DND-41 (cell line): ENCODE measurements at regions not wholly inside any gene's neighbourhood (a gene's known extent, or its start where the extent isn't known, plus 50 kb on each side); places are given as distances from the start of the nearest gene placed in this dataset.

Source experiments
- ATAC-seq: fragments of 200-7000 bp; cut with Tn5 transposase; 3 replicates; pipeline ENCODE4 v1.9.1; 2021; ENCODE audit warnings: low read depth; ENCODE audit not compliant: insufficient read depth
- DNase-seq: peaks from one replicate; pipeline ENCODE4 v3.0.0-alpha.2; 2020
- H2AFZ ChIP-seq: 2 replicates; pipeline ENCODE4 v1.6.0; 2012; ENCODE audit warnings: low read depth, low read length
- H3K27ac ChIP-seq: 2 replicates; pipeline ENCODE4 v1.5.1; 2012; ENCODE audit warnings: low read length, inconsistent platforms
- H3K27me3 ChIP-seq: fragments of 200-600 bp; sonication (generic); 2 replicates; pipeline ENCODE4 v1.6.0; 2012; ENCODE audit warnings: low read length, mild to moderate bottlenecking, inconsistent platforms; ENCODE audit not compliant: insufficient read depth, poor library complexity
- H3K36me3 ChIP-seq: 2 replicates; pipeline ENCODE4 v1.5.1; 2012; ENCODE audit warnings: low read length, inconsistent platforms; ENCODE audit not compliant: insufficient read depth
- H3K4me1 ChIP-seq: 2 replicates; pipeline ENCODE4 v1.5.1; 2012; ENCODE audit warnings: mild to moderate bottlenecking, low read length; ENCODE audit not compliant: insufficient read depth
- H3K4me2 ChIP-seq: 2 replicates; pipeline ENCODE4 v1.6.0; 2012; ENCODE audit warnings: mild to moderate bottlenecking, moderate library complexity, low read length, inconsistent platforms; ENCODE audit not compliant: insufficient read depth
- H3K4me3 ChIP-seq, 2 experiments: fragments of 200-600 bp in 1 of 2; shearing (Covaris generic) in 1 of 2; 2 replicates each; pipeline ENCODE4 v1.5.1; 2012 to 2016; ENCODE audit warnings: inconsistent platforms in 2 of 2, low read length in 2 of 2, mild to moderate bottlenecking in 2 of 2, low read depth in 1 of 2, moderate library complexity in 1 of 2
- H3K79me2 ChIP-seq: 2 replicates; pipeline ENCODE4 v1.6.0; 2012; ENCODE audit warnings: low read length, inconsistent platforms; ENCODE audit not compliant: insufficient read depth
- H3K9ac ChIP-seq: 2 replicates; pipeline ENCODE4 v1.6.0; 2012; ENCODE audit warnings: low read depth, mild to moderate bottlenecking, inconsistent platforms, low read length, moderate library complexity
- H3K9me3 ChIP-seq: 2 replicates; pipeline ENCODE4 v1.5.1; 2012; ENCODE audit warnings: low read length, moderate library complexity, mild to moderate bottlenecking, inconsistent platforms; ENCODE audit not compliant: insufficient read depth, severe bottlenecking
- H4K20me1 ChIP-seq: 2 replicates; pipeline ENCODE4 v1.6.0; 2012; ENCODE audit warnings: low read length; ENCODE audit not compliant: insufficient read depth
- CTCF ChIP-seq: IDR thresholded peaks from 2 replicates; pipeline ENCODE4 v1.5.1; 2012; ENCODE audit warnings: borderline replicate concordance, low read length, moderate library complexity, mild to moderate bottlenecking; ENCODE audit not compliant: poor library complexity, severe bottlenecking; ENCODE audit errors: extremely low read depth
- EZH2 ChIP-seq: IDR thresholded peaks from 3 replicates; pipeline ENCODE4 v1.6.1; 2012; ENCODE audit warnings: borderline replicate concordance, low read depth, mild to moderate bottlenecking, moderate library complexity, low read length, inconsistent platforms; ENCODE audit not compliant: severe bottlenecking

GRCh38 chr2:235200216-235200615 lies 248.4 kb downstream of the SH3BP4 start:
- ATAC-seq (no peak), DNase-seq (no peak)
- H3K27ac ChIP-seq, result no peak overlapping the region
- peaks cover 6% of the 10 kb centered on the region for H3K27me3 ChIP-seq
- H3K79me2 ChIP-seq, result no peaks in the 10 kb centered on the region
- H3K9ac ChIP-seq, result no peak overlapping the region
- no peaks in the 10 kb centered on the region for H3K4me1 ChIP-seq
- H3K9me3 ChIP-seq, result no peaks in the 10 kb centered on the region
- no peak for TF ChIP-seq CTCF
- no peak for TF ChIP-seq EZH2
- no peak overlapping the region for H3K4me3 ChIP-seq
- no peak overlapping the region for H3K4me2 ChIP-seq
- no peaks in the 10 kb centered on the region for H4K20me1 ChIP-seq
- no peak overlapping the region for H2AFZ ChIP-seq
- no peaks in the 10 kb centered on the region for H3K36me3 ChIP-seq

GRCh38 chr2:235201756-235202155 lies 249.9 kb downstream of the SH3BP4 start:
- no peak for DNase-seq
- H3K4me1 ChIP-seq, result no peaks in the 10 kb centered on the region
- H3K79me2 ChIP-seq, result no peaks in the 10 kb centered on the region
- no peak overlapping the region for H2AFZ ChIP-seq
- H4K20me1 ChIP-seq, result no peaks in the 10 kb centered on the region
- no peak overlapping the region for H3K4me3 ChIP-seq
- H3K36me3 ChIP-seq, result no peaks in the 10 kb centered on the region
- no peaks in the 10 kb centered on the region for H3K9me3 ChIP-seq
- H3K27ac ChIP-seq, result no peak overlapping the region
- ATAC-seq, result no peak
- no peak overlapping the region for H3K9ac ChIP-seq
- H3K4me2 ChIP-seq, result no peak overlapping the region
- peaks cover 6% of the 10 kb centered on the region for H3K27me3 ChIP-seq
- TF ChIP-seq EZH2, result no peak
- no peak for TF ChIP-seq CTCF

- no peak overlapping the region for H3K4me2 ChIP-seq
- TF ChIP-seq CTCF, result no peak
- TF ChIP-seq EZH2, result no peak
- ATAC-seq, result no peak
- DNase-seq, result no peak
- no peak overlapping the region for H3K4me3 ChIP-seq
- H3K4me1 ChIP-seq, result no peaks in the 10 kb centered on the region
- no peak overlapping the region for H3K9ac ChIP-seq
- H2AFZ ChIP-seq, result no peak overlapping the region
- H3K27ac ChIP-seq, result no peak overlapping the region
- no peaks in the 10 kb centered on the region for H3K79me2 ChIP-seq
- H3K36me3 ChIP-seq, result no peaks in the 10 kb centered on the region
- H3K9me3 ChIP-seq, result no peaks in the 10 kb centered on the region
- peaks cover 3% of the 10 kb centered on the region for H3K27me3 ChIP-seq
- H4K20me1 ChIP-seq, result no peaks in the 10 kb centered on the region
Measured at GRCh38 chr2:235204948-235205347, 253.1 kb downstream of the SH3BP4 start.

- H3K79me2 ChIP-seq, result no peaks in the 10 kb centered on the region
- no peaks in the 10 kb centered on the region for H3K4me1 ChIP-seq
Measured at GRCh38 chr2:235206399-235206798, 254.6 kb downstream of the SH3BP4 start.

More at GRCh38 chr2:235206399-235206798, 254.6 kb downstream of the SH3BP4 start:
- no peaks in the 10 kb centered on the region for H3K9me3 ChIP-seq
- no peak for DNase-seq
- no peaks in the 10 kb centered on the region for H3K36me3 ChIP-seq
- H3K4me3 ChIP-seq, result no peak overlapping the region
- TF ChIP-seq EZH2 (no peak), CTCF (no peak)
- no peak overlapping the region for H3K9ac ChIP-seq
- no peak for ATAC-seq
- H3K4me2 ChIP-seq, result no peak overlapping the region
- H3K27ac ChIP-seq, result no peak overlapping the region
- H2AFZ ChIP-seq, result no peak overlapping the region
- no peaks in the 10 kb centered on the region for H4K20me1 ChIP-seq
- peaks cover 6% of the 10 kb centered on the region for H3K27me3 ChIP-seq
